ENCODE measurements at regions not wholly inside any gene's neighbourhood (a gene's known extent, or its start where the extent isn't known, plus 50 kb on each side); places are given as distances from the start of the nearest gene placed in this dataset.

DNA sequence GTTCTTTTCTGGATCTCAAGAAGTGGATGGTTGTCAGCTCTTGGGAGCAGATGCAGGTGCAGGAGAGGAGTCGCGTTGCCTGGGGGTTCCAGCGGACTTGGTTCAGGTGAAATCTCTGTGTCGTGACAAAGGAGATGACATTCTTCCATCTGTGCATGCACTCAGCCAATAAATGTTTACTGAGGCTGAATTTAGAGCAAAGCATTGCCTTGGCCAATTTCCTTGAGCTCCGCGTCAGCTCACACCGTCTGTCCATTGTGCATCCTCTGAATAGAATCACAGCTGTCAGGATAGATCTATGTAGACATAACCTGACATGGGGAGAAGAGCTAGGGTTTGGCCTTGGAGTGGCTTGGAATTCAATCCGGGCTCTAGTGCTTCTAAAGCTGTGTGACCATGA, 343.7 kb downstream of the GLRX3 start:
- TF ChIP-seq, protein P1, sequence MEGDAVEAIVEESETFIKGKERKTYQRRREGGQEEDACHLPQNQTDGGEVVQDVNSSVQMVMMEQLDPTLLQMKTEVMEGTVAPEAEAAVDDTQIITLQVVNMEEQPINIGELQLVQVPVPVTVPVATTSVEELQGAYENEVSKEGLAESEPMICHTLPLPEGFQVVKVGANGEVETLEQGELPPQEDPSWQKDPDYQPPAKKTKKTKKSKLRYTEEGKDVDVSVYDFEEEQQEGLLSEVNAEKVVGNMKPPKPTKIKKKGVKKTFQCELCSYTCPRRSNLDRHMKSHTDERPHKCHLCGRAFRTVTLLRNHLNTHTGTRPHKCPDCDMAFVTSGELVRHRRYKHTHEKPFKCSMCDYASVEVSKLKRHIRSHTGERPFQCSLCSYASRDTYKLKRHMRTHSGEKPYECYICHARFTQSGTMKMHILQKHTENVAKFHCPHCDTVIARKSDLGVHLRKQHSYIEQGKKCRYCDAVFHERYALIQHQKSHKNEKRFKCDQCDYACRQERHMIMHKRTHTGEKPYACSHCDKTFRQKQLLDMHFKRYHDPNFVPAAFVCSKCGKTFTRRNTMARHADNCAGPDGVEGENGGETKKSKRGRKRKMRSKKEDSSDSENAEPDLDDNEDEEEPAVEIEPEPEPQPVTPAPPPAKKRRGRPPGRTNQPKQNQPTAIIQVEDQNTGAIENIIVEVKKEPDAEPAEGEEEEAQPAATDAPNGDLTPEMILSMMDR (IDR thresholded peaks at IDR 0.05), result no peak
- no peak for TF ChIP-seq POLR2A (IDR thresholded peaks at IDR 0.05)
